Endothelial cell of umbilical vein (primary cell): ENCODE measurements at regions not wholly inside any gene's neighbourhood (a gene's known extent, or its start where the extent isn't known, plus 50 kb on each side); places are given as distances from the start of the nearest gene placed in this dataset.

Experiments
- BruUV-seq: library from RNA; stranded (reverse); fragments of 400-500 nt; replicated peaks from 2 replicates; lab custom pipeline; 2021; lab: Mats Ljungman, UMichigan
- CTCF ChIA-PET: fragments of 300-600, 350-600 bp; sonication (Branson Sonifier 250); formaldehyde crosslinking; loops from one replicate; lab custom pipeline; 2021; ENCODE audit warnings: antibody characterized with exemption, inconsistent platforms; lab: Charles Lee
- POLR2A ChIA-PET: fragments of 300-600, 350-600 bp; sonication (Branson Sonifier 250); formaldehyde crosslinking; loops from one replicate; lab custom pipeline; 2021; ENCODE audit warnings: antibody characterized with exemption, inconsistent platforms; lab: Charles Lee
- DNase-seq: peaks from one replicate; pipeline ENCODE4 v3.0.0-alpha.2; 2011; ENCODE audit warnings: low read depth, low spot score
- FAIRE-seq: peaks from 2 replicates; lab custom pipeline; 2011; peaks lifted over from hg19 to GRCh38; lab: Jason Lieb, UNC
- H2AFZ ChIP-seq: 2 replicates; pipeline ENCODE4 v1.6.0; 2012; ENCODE audit warnings: low read depth, low read length, control low read depth, inconsistent platforms
- H3K27ac ChIP-seq: 2 replicates; pipeline ENCODE4 v1.5.1; 2011; ENCODE audit warnings: low read depth, mild to moderate bottlenecking, control low read depth, low read length, moderate library complexity; ENCODE audit not compliant: insufficient read depth
- H3K27me3 ChIP-seq, 2 experiments: 2 replicates each; pipeline versions ENCODE4 v1.6.0 to v1.6.1; 2011; ENCODE audit warnings: low read length in 2 of 2, mixed read lengths in 1 of 2; ENCODE audit not compliant: control insufficient read depth in 2 of 2, insufficient read depth in 2 of 2
- H3K36me3 ChIP-seq, 2 experiments: 2 replicates in 1 of 2; 3 replicates in 1 of 2; pipeline ENCODE4 v1.5.1; 2011; ENCODE audit warnings: low read length in 2 of 2, mild to moderate bottlenecking in 1 of 2, moderate library complexity in 1 of 2; ENCODE audit not compliant: control insufficient read depth in 2 of 2, insufficient read depth in 2 of 2; ENCODE audit errors: extremely low read depth in 1 of 2
- H3K4me1 ChIP-seq: 3 replicates; pipeline ENCODE4 v1.5.1; 2011; ENCODE audit warnings: mild to moderate bottlenecking, low read length; ENCODE audit not compliant: control insufficient read depth, insufficient read depth; ENCODE audit errors: extremely low read depth
- H3K4me2 ChIP-seq: 2 replicates; pipeline ENCODE4 v1.6.1; 2011; ENCODE audit warnings: low read length, control low read depth, mixed read lengths; ENCODE audit not compliant: insufficient read depth
- H3K4me3 ChIP-seq, 3 experiments: fragments of 200-600 bp in 1 of 3; sonication (generic), shearing (Covaris generic) in 1 of 3; replicated peaks in 1 of 3; 2 replicates each; pipeline ENCODE4 v1.5.1; 2011 to 2016; ENCODE audit warnings: control low read depth in 3 of 3, low read length in 3 of 3, mild to moderate bottlenecking in 2 of 3, inconsistent platforms in 1 of 3, low read depth in 1 of 3, moderate library complexity in 1 of 3; ENCODE audit not compliant: insufficient read depth in 1 of 3
- H3K79me2 ChIP-seq: 2 replicates; pipeline ENCODE4 v1.6.0; 2012; ENCODE audit warnings: low read length, inconsistent platforms; ENCODE audit not compliant: control insufficient read depth, insufficient read depth
- H3K9ac ChIP-seq: replicated peaks from 2 replicates; pipeline ENCODE3; 2011; ENCODE audit warnings: low read length, control low read depth; ENCODE audit not compliant: insufficient read depth; ENCODE audit errors: extremely low read depth
- H3K9me1 ChIP-seq: replicated peaks from 3 replicates; pipeline ENCODE4 v1.6.0; 2011; ENCODE audit warnings: mild to moderate bottlenecking, low read length; ENCODE audit not compliant: control insufficient read depth, insufficient read depth; ENCODE audit errors: extremely low read depth
- H3K9me3 ChIP-seq: replicated peaks from 2 replicates; pipeline ENCODE4 v1.5.1; 2012; ENCODE audit warnings: low read length, inconsistent platforms; ENCODE audit not compliant: control insufficient read depth, insufficient read depth
- H4K20me1 ChIP-seq: replicated peaks from 2 replicates; pipeline ENCODE3; 2011; ENCODE audit warnings: mild to moderate bottlenecking, low read length; ENCODE audit not compliant: control insufficient read depth, insufficient read depth; ENCODE audit errors: extremely low read depth
- CTCF ChIP-seq, 2 donors: IDR thresholded peaks; 1 replicate in 1 of 2; 2 replicates in 1 of 2; pipeline ENCODE4 v1.5.1; 2011; ENCODE audit warnings: low read length in 2 of 2, mild to moderate bottlenecking in 2 of 2, moderate library complexity in 2 of 2, control low read depth in 1 of 2, inconsistent platforms in 1 of 2, low read depth in 1 of 2; ENCODE audit not compliant: insufficient read depth in 1 of 2; ENCODE audit errors: extremely low read depth in 1 of 2
- EZH2 ChIP-seq: IDR thresholded peaks from 2 replicates; pipeline ENCODE4 v1.6.1; 2012; ENCODE audit warnings: borderline replicate concordance, low read depth, mild to moderate bottlenecking, moderate library complexity, low read length, inconsistent platforms; ENCODE audit not compliant: severe bottlenecking
- GATA2 ChIP-seq: IDR thresholded peaks from 2 replicates; pipeline ENCODE4 v1.7.0; 2011; ENCODE audit warnings: low read depth, mild to moderate bottlenecking, moderate library complexity, mixed read lengths, low read length; ENCODE audit not compliant: insufficient read length, insufficient read depth
- MYC ChIP-seq: IDR thresholded peaks from one replicate; pipeline ENCODE4 v1.6.1; 2011; ENCODE audit warnings: mild to moderate bottlenecking, low read depth, low read length
- POLR2AphosphoS5 ChIP-seq: IDR thresholded peaks from 2 replicates; pipeline ENCODE4 v1.6.1; 2012; ENCODE audit warnings: low read depth, mild to moderate bottlenecking, control low read depth, low read length, moderate library complexity; ENCODE audit not compliant: insufficient read depth
- dilution Hi-C: fragments of 300-500 bp; cut with MboI; formaldehyde crosslinking; loops from one replicate; pipeline ENCODE4 v1.15.0; 2019; ENCODE audit warnings: low sequenced_read_pairs; ENCODE audit not compliant: extremely low pct_ligation_motif_present
- intact Hi-C: fragments of 100-400 bp; cut with micrococcal nuclease; formaldehyde crosslinking; loops from one replicate; pipeline ENCODE4 v1.10.0; 2022

DNA sequence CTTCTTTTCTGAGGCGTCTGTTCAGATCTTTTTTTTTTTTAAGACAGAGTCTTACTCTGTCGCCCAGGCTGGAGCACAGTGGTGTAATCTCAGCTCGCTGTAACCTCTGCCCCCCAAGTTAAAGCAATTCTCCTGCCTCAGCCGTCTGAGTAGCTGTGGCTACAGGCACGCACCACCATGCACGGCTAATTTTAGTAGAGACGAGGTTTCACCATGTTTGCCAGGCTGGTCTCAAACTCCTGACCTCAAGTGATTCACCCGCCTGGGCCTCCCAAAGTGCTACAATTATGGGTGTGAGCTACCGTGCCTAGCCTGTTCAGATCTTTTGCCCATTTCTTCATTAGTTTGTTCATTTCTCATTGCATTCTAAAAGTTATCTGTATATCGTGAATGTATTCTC lies 55.1 kb upstream of the DBX2 start:
- no peak for FAIRE-seq
- H3K79me2 ChIP-seq = no peaks in the 10 kb centered on the region
- no peak overlapping the region for H3K4me2 ChIP-seq
- no TSS peak for BruUV-seq
- TF ChIP-seq POLR2AphosphoS5 = no peak
- TF ChIP-seq CTCF (IDR thresholded peaks at IDR 0.05; ENCODE audit: extremely low read depth in 1 of 2, insufficient read depth in 1 of 2, low read depth in 1 of 2, low read length in 2 of 2) = no peak
- no peak for TF ChIP-seq MYC
- no peak for TF ChIP-seq EZH2
- no peak for TF ChIP-seq GATA2
- no peaks in the 10 kb centered on the region for H3K9me3 ChIP-seq
- H3K36me3 ChIP-seq = no peaks in the 10 kb centered on the region
- CTCF ChIA-PET = no interaction called here
- DNase-seq = no peak
- no peaks in the 10 kb centered on the region for H3K27me3 ChIP-seq
- no peak overlapping the region for H3K4me3 ChIP-seq
- H3K4me1 ChIP-seq = no peaks in the 10 kb centered on the region
- no peaks in the 10 kb centered on the region for H4K20me1 ChIP-seq
- no peak overlapping the region for H3K27ac ChIP-seq
- POLR2A ChIA-PET = no interaction called here
- H3K9ac ChIP-seq = no peak overlapping the region
- no peak overlapping the region for H2AFZ ChIP-seq
- H3K9me1 ChIP-seq = no peaks in the 10 kb centered on the region
- intact Hi-C loops (no loop called here), dilution Hi-C loops (no loop called here)

GRCh38 chr12:45112306-45112705 lies 61.4 kb upstream of the DBX2 start:
- Histone ChIP-seq H3K79me2 (no peaks in the 10 kb centered on the region), H3K36me3 (no peaks in the 10 kb centered on the region), H4K20me1 (no peaks in the 10 kb centered on the region), H3K4me3 (no peak overlapping the region), H3K9me1 (no peaks in the 10 kb centered on the region), H3K9me3 (no peaks in the 10 kb centered on the region), H3K27me3 (peaks cover 0 to 6% of the 10 kb centered on the region in 2 experiments), H3K27ac (no peak overlapping the region), H3K4me2 (no peak overlapping the region), H3K4me1 (no peaks in the 10 kb centered on the region), H2AFZ (no peak overlapping the region), H3K9ac (no peak overlapping the region)
- intact Hi-C loops (no loop called here), dilution Hi-C loops (no loop called here)
- FAIRE-seq (no peak), DNase-seq (no peak)
- POLR2A ChIA-PET = no interaction called here
- TF ChIP-seq CTCF (IDR thresholded peaks at IDR 0.05; ENCODE audit: extremely low read depth in 1 of 2, insufficient read depth in 1 of 2, low read depth in 1 of 2, low read length in 2 of 2) (no peak), EZH2 (no peak), GATA2 (no peak)
- CTCF ChIA-PET = interaction anchor here (1.0 to 2.5 kb wide), 2 partner anchors 9 to 140 kb away, joined by 4 to 6 read pairs; no protein-coding TSS in a partner anchor
- BruUV-seq = no TSS peak
